SK-N-SH treated with all-trans-retinoic acid at 6 μM for 48 hours (cell line): ENCODE measurements at regions not wholly inside any gene's neighbourhood (a gene's known extent, or its start where the extent isn't known, plus 50 kb on each side); places are given as distances from the start of the nearest gene placed in this dataset.

Experiments used
- ESRRG ChIP-seq: fragments of 250-450 bp; sonication (Bioruptor Pico); IDR thresholded peaks from 2 replicates; pipeline ENCODE4 v1.6.1; 2021; ENCODE audit warnings: mild to moderate bottlenecking
- ISL1 ChIP-seq: fragments of 250-450 bp; sonication (Bioruptor Pico); IDR thresholded peaks from 2 replicates; pipeline ENCODE4 v2.1.2; 2022; ENCODE audit warnings: mild to moderate bottlenecking, moderate library complexity
- SNAI2 ChIP-seq: fragments of 250-450 bp; sonication (Bioruptor Pico); IDR thresholded peaks from 2 replicates; pipeline ENCODE4 v1.5.0; 2020; ENCODE audit warnings: mild to moderate bottlenecking, moderate library complexity
- TCF4 ChIP-seq: fragments of 250-450 bp; sonication (Bioruptor Pico); IDR thresholded peaks from 2 replicates; pipeline ENCODE4 v1.8.0; 2021; ENCODE audit warnings: mild to moderate bottlenecking, moderate library complexity, borderline replicate concordance
- TOX ChIP-seq: fragments of 250-450 bp; sonication (Bioruptor Pico); IDR thresholded peaks from 2 replicates; pipeline ENCODE4 v1.8.0; 2021; ENCODE audit warnings: mild to moderate bottlenecking, moderate library complexity, borderline replicate concordance
- ZC3H10 ChIP-seq: fragments of 250-450 bp; sonication (Bioruptor Pico); IDR thresholded peaks from 2 replicates; pipeline ENCODE4 v1.5.1; 2021; ENCODE audit warnings: mild to moderate bottlenecking, moderate library complexity
- ZFP30 ChIP-seq: fragments of 450-650 bp; formaldehyde crosslinking; IDR thresholded peaks from 2 replicates; pipeline ENCODE4 v1.5.0; 2022; ENCODE audit warnings: mild to moderate bottlenecking, moderate library complexity
- ZNF565 ChIP-seq: fragments of 450-650 bp; formaldehyde crosslinking; conservative IDR thresholded peaks from 2 replicates; pipeline ENCODE4 v1.5.0; 2020; ENCODE audit warnings: low read depth, mild to moderate bottlenecking, moderate library complexity
- ZNF70 ChIP-seq: fragments of 450-650 bp; formaldehyde crosslinking; IDR thresholded peaks from 2 replicates; pipeline ENCODE4 v1.5.0; 2020; ENCODE audit warnings: mild to moderate bottlenecking, moderate library complexity
- TF ChIP-seq, protein P1 (sequence below): fragments of 250-450 bp; sonication (Bioruptor Pico); IDR thresholded peaks from 2 replicates; pipeline ENCODE4 v1.8.0; 2021; ENCODE audit warnings: low read depth, mild to moderate bottlenecking, moderate library complexity, borderline replicate concordance
- TF ChIP-seq, protein P2 (sequence below): fragments of 250-450 bp; sonication (Bioruptor Pico); IDR thresholded peaks from 2 replicates; pipeline ENCODE4 v1.8.0; 2020; ENCODE audit warnings: mild to moderate bottlenecking, moderate library complexity, borderline replicate concordance
- TF ChIP-seq, protein P3 (sequence below): fragments of 250-450 bp; sonication (Bioruptor Pico); IDR thresholded peaks from 2 replicates; pipeline ENCODE4 v1.5.0; 2020; ENCODE audit warnings: mild to moderate bottlenecking, moderate library complexity
- TF ChIP-seq, protein P4 (sequence below): fragments of 250-450 bp; sonication (Bioruptor Pico); IDR thresholded peaks from 2 replicates; pipeline ENCODE4 v1.5.1; 2020; ENCODE audit warnings: low read depth, mild to moderate bottlenecking, moderate library complexity
- TF ChIP-seq, protein P5 (sequence below): fragments of 250-450 bp; sonication (Bioruptor Pico); IDR thresholded peaks from 2 replicates; pipeline ENCODE4 v1.5.1; 2021; ENCODE audit warnings: mild to moderate bottlenecking, moderate library complexity

DNA sequence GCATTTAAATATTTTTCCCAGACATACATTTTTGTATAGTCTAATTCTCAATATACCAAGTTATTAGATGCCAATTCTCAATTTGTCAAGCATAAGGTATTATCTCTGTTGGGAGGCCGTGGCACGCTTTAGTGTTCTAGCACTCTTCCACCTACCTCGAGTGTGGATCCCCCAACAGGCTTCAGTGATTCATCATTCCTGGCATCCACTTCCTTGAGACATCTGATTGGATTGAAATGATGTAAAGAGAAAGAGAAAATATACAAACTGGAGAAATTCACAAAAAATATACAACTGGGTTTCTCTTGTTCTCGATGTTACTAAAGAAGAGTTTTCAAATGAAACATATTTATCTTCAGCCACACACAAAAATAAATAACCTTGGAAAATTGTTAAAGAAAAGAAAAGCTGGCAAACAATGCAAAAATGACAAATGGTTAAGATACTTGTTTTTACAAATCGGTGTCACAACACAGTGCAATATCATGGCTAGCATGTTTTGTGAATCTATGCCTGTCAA, 218.0 kb upstream of the CDIN1 start:
- TF ChIP-seq SNAI2 (CRISPR knock-in tag) (no peak), ZNF565 (CRISPR knock-in tag) (no peak), ESRRG (no peak), TOX (no peak), ZNF70 (CRISPR knock-in tag) (no peak), ZFP30 (CRISPR knock-in tag) (no peak), ZC3H10 (no peak), TCF4 (CRISPR knock-in tag) (no peak), ISL1 (no peak)
- TF ChIP-seq, protein P1, sequence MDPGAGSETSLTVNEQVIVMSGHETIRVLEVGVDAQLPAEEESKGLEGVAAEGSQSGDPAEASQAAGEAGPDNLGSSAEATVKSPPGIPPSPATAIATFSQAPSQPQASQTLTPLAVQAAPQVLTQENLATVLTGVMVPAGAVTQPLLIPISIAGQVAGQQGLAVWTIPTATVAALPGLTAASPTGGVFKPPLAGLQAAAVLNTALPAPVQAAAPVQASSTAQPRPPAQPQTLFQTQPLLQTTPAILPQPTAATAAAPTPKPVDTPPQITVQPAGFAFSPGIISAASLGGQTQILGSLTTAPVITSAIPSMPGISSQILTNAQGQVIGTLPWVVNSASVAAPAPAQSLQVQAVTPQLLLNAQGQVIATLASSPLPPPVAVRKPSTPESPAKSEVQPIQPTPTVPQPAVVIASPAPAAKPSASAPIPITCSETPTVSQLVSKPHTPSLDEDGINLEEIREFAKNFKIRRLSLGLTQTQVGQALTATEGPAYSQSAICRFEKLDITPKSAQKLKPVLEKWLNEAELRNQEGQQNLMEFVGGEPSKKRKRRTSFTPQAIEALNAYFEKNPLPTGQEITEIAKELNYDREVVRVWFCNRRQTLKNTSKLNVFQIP (CRISPR knock-in tag) = no peak
- TF ChIP-seq, protein P2, sequence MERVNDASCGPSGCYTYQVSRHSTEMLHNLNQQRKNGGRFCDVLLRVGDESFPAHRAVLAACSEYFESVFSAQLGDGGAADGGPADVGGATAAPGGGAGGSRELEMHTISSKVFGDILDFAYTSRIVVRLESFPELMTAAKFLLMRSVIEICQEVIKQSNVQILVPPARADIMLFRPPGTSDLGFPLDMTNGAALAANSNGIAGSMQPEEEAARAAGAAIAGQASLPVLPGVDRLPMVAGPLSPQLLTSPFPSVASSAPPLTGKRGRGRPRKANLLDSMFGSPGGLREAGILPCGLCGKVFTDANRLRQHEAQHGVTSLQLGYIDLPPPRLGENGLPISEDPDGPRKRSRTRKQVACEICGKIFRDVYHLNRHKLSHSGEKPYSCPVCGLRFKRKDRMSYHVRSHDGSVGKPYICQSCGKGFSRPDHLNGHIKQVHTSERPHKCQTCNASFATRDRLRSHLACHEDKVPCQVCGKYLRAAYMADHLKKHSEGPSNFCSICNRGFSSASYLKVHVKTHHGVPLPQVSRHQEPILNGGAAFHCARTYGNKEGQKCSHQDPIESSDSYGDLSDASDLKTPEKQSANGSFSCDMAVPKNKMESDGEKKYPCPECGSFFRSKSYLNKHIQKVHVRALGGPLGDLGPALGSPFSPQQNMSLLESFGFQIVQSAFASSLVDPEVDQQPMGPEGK (CRISPR knock-in tag) = no peak
- TF ChIP-seq, protein P3, sequence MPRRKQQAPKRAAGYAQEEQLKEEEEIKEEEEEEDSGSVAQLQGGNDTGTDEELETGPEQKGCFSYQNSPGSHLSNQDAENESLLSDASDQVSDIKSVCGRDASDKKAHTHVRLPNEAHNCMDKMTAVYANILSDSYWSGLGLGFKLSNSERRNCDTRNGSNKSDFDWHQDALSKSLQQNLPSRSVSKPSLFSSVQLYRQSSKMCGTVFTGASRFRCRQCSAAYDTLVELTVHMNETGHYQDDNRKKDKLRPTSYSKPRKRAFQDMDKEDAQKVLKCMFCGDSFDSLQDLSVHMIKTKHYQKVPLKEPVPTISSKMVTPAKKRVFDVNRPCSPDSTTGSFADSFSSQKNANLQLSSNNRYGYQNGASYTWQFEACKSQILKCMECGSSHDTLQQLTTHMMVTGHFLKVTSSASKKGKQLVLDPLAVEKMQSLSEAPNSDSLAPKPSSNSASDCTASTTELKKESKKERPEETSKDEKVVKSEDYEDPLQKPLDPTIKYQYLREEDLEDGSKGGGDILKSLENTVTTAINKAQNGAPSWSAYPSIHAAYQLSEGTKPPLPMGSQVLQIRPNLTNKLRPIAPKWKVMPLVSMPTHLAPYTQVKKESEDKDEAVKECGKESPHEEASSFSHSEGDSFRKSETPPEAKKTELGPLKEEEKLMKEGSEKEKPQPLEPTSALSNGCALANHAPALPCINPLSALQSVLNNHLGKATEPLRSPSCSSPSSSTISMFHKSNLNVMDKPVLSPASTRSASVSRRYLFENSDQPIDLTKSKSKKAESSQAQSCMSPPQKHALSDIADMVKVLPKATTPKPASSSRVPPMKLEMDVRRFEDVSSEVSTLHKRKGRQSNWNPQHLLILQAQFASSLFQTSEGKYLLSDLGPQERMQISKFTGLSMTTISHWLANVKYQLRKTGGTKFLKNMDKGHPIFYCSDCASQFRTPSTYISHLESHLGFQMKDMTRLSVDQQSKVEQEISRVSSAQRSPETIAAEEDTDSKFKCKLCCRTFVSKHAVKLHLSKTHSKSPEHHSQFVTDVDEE = no peak
- TF ChIP-seq, protein P4, sequence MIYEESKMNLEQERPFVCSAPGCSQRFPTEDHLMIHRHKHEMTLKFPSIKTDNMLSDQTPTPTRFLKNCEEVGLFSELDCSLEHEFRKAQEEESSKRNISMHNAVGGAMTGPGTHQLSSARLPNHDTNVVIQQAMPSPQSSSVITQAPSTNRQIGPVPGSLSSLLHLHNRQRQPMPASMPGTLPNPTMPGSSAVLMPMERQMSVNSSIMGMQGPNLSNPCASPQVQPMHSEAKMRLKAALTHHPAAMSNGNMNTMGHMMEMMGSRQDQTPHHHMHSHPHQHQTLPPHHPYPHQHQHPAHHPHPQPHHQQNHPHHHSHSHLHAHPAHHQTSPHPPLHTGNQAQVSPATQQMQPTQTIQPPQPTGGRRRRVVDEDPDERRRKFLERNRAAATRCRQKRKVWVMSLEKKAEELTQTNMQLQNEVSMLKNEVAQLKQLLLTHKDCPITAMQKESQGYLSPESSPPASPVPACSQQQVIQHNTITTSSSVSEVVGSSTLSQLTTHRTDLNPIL = no peak
- TF ChIP-seq, protein P5, sequence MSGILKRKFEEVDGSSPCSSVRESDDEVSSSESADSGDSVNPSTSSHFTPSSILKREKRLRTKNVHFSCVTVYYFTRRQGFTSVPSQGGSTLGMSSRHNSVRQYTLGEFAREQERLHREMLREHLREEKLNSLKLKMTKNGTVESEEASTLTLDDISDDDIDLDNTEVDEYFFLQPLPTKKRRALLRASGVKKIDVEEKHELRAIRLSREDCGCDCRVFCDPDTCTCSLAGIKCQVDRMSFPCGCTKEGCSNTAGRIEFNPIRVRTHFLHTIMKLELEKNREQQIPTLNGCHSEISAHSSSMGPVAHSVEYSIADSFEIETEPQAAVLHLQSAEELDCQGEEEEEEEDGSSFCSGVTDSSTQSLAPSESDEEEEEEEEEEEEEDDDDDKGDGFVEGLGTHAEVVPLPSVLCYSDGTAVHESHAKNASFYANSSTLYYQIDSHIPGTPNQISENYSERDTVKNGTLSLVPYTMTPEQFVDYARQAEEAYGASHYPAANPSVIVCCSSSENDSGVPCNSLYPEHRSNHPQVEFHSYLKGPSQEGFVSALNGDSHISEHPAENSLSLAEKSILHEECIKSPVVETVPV (CRISPR knock-in tag) = no peak
